ENCODE measurements at regions not wholly inside any gene's neighbourhood (a gene's known extent, or its start where the extent isn't known, plus 50 kb on each side); places are given as distances from the start of the nearest gene placed in this dataset.
"Not testable (repeated sequence)": the region's sequence is repeated elsewhere in the genome, so short reads cannot be mapped to it uniquely, and the experiment has no call there.

- DNase-seq; H3K9me3 Mint-ChIP-seq; H3K36me3 Mint-ChIP-seq (ENCODE audit: insufficient read depth in 2 of 2); H3K4me3 Mint-ChIP-seq; H3K27ac Mint-ChIP-seq; ATAC-seq (replicated peaks in 1 of 2); H3K4me1 Mint-ChIP-seq (ENCODE audit: low read depth); H3K27me3 Mint-ChIP-seq (ENCODE audit: low read depth): not testable (repeated sequence)
Observed at GRCh38 chr5:122696735-122697134, 78.1 kb upstream of the SNX2 start.

- Mint-ChIP-seq H3K27ac (no peak overlapping the region), H3K4me3 (no peak overlapping the region)
- no peak for ATAC-seq (replicated peaks in 1 of 2)
Observed at GRCh38 chr5:122697191-122697590, 77.7 kb upstream of the SNX2 start.

GRCh38 chr5:122699201-122699600 is 75.7 kb upstream of the SNX2 start:
- H3K27ac Mint-ChIP-seq: no peak overlapping the region
- H3K4me3 Mint-ChIP-seq: no peak overlapping the region
- ATAC-seq (replicated peaks in 1 of 2) (no peak), DNase-seq (no peak)
- peaks cover 10% of the 10 kb centered on the region for H3K27me3 Mint-ChIP-seq (ENCODE audit: low read depth)
- no peaks in the 10 kb centered on the region for H3K9me3 Mint-ChIP-seq
- peaks cover 15% of the 10 kb centered on the region for H3K4me1 Mint-ChIP-seq (ENCODE audit: low read depth)
- H3K36me3 Mint-ChIP-seq (ENCODE audit: insufficient read depth in 2 of 2): no peaks in the 10 kb centered on the region

More at GRCh38 chr5:122697191-122697590, 77.7 kb upstream of the SNX2 start:
- Mint-ChIP-seq H3K36me3 (ENCODE audit: insufficient read depth in 2 of 2) (no peaks in the 10 kb centered on the region), H3K4me1 (ENCODE audit: low read depth) (peaks cover 5% of the 10 kb centered on the region), H3K27me3 (ENCODE audit: low read depth) (no peaks in the 10 kb centered on the region), H3K9me3 (no peaks in the 10 kb centered on the region)
- DNase-seq: no peak

- H3K9me3 Mint-ChIP-seq: no peaks in the 10 kb centered on the region
- H3K4me3 Mint-ChIP-seq: no peak overlapping the region
- peak; percentile 92 to 97 for ATAC-seq (replicated peaks in 1 of 2)
- peaks cover 10% of the 10 kb centered on the region for H3K27me3 Mint-ChIP-seq (ENCODE audit: low read depth)
- H3K4me1 Mint-ChIP-seq (ENCODE audit: low read depth): peaks cover 15% of the 10 kb centered on the region
- no peak overlapping the region for H3K27ac Mint-ChIP-seq
- DNase-seq: peak; percentile 33 to 53
- H3K36me3 Mint-ChIP-seq (ENCODE audit: insufficient read depth in 2 of 2): no peaks in the 10 kb centered on the region
Observed at GRCh38 chr5:122701640-122702523, 73.0 kb upstream of the SNX2 start.

- DNase-seq: peak in 1 of 2 donors; percentile 6
- Mint-ChIP-seq H3K36me3 (ENCODE audit: insufficient read depth in 2 of 2) (no peaks in the 10 kb centered on the region), H3K4me1 (ENCODE audit: low read depth) (peaks cover 15% of the 10 kb centered on the region), H3K4me3 (no peak overlapping the region), H3K27ac (peak overlapping the region; percentile 66), H3K9me3 (no peaks in the 10 kb centered on the region), H3K27me3 (ENCODE audit: low read depth) (peaks cover 10% of the 10 kb centered on the region)
- ATAC-seq (replicated peaks in 1 of 2): peak; percentile 42 to 59
Observed at GRCh38 chr5:122702524-122702875, 72.4 kb upstream of the SNX2 start.

GRCh38 chr5:122703203-122703602 is 71.7 kb upstream of the SNX2 start:
- Mint-ChIP-seq H3K4me3 (no peak overlapping the region), H3K27ac (peak overlapping the region; percentile 66), H3K36me3 (ENCODE audit: insufficient read depth in 2 of 2) (no peaks in the 10 kb centered on the region), H3K27me3 (ENCODE audit: low read depth) (peaks cover 10% of the 10 kb centered on the region), H3K4me1 (ENCODE audit: low read depth) (peaks cover 15% of the 10 kb centered on the region), H3K9me3 (no peaks in the 10 kb centered on the region)
- ATAC-seq (replicated peaks in 1 of 2) (no peak), DNase-seq (peak in 1 of 2 donors; percentile 15)

GRCh38 chr5:122704247-122705036 is 70.4 kb upstream of the SNX2 start:
- Mint-ChIP-seq H3K27ac (no peak overlapping the region), H3K4me1 (ENCODE audit: low read depth) (peaks cover 15% of the 10 kb centered on the region), H3K36me3 (ENCODE audit: insufficient read depth in 2 of 2) (no peaks in the 10 kb centered on the region), H3K27me3 (ENCODE audit: low read depth) (peaks cover 10% of the 10 kb centered on the region), H3K4me3 (no peak overlapping the region), H3K9me3 (no peaks in the 10 kb centered on the region)
- no peak for ATAC-seq (replicated peaks in 1 of 2)
- no peak for DNase-seq

GRCh38 chr5:122705851-122706250 is 69.0 kb upstream of the SNX2 start:
- no peak overlapping the region for H3K4me3 Mint-ChIP-seq
- H3K36me3 Mint-ChIP-seq (ENCODE audit: insufficient read depth in 2 of 2): no peaks in the 10 kb centered on the region
- H3K27ac Mint-ChIP-seq: no peak overlapping the region

GRCh38 chr5:122707796-122708195 is 67.1 kb upstream of the SNX2 start:
- Mint-ChIP-seq H3K4me1 (ENCODE audit: low read depth) (peaks cover 6% of the 10 kb centered on the region), H3K27ac (no peak overlapping the region), H3K4me3 (no peak overlapping the region), H3K27me3 (ENCODE audit: low read depth) (peaks cover 6% of the 10 kb centered on the region), H3K36me3 (ENCODE audit: insufficient read depth in 2 of 2) (no peaks in the 10 kb centered on the region), H3K9me3 (no peaks in the 10 kb centered on the region)
- ATAC-seq (replicated peaks in 1 of 2): no peak
- DNase-seq: no peak

More at GRCh38 chr5:122705851-122706250, 69.0 kb upstream of the SNX2 start:
- Mint-ChIP-seq H3K4me1 (ENCODE audit: low read depth) (peaks cover 15% of the 10 kb centered on the region), H3K9me3 (no peaks in the 10 kb centered on the region), H3K27me3 (ENCODE audit: low read depth) (peaks cover 10% of the 10 kb centered on the region)
- DNase-seq (no peak), ATAC-seq (replicated peaks in 1 of 2) (no peak)

- H3K27me3 Mint-ChIP-seq (ENCODE audit: low read depth): peaks cover 6% of the 10 kb centered on the region
- no peaks in the 10 kb centered on the region for H3K36me3 Mint-ChIP-seq (ENCODE audit: insufficient read depth in 2 of 2)
- DNase-seq (no peak), ATAC-seq (replicated peaks in 1 of 2) (no peak)
- H3K27ac Mint-ChIP-seq: no peak overlapping the region
- no peaks in the 10 kb centered on the region for H3K9me3 Mint-ChIP-seq
- no peak overlapping the region for H3K4me3 Mint-ChIP-seq
- no peaks in the 10 kb centered on the region for H3K4me1 Mint-ChIP-seq (ENCODE audit: low read depth)
Observed at GRCh38 chr5:122713041-122713440, 61.8 kb upstream of the SNX2 start.

- Mint-ChIP-seq H3K36me3 (ENCODE audit: insufficient read depth in 2 of 2) (no peaks in the 10 kb centered on the region), H3K27ac (no peak overlapping the region), H3K4me3 (no peak overlapping the region), H3K27me3 (ENCODE audit: low read depth) (peaks cover 10% of the 10 kb centered on the region), H3K4me1 (ENCODE audit: low read depth) (no peaks in the 10 kb centered on the region), H3K9me3 (peaks cover 0 to 2% of the 10 kb centered on the region in 2 donors)
- DNase-seq (no peak), ATAC-seq (replicated peaks in 1 of 2) (no peak)
Observed at GRCh38 chr5:122715095-122715494, 59.8 kb upstream of the SNX2 start.

- DNase-seq (no peak), ATAC-seq (replicated peaks in 1 of 2) (no peak)
- Mint-ChIP-seq H3K4me3 (no peak overlapping the region), H3K27ac (no peak overlapping the region), H3K9me3 (peaks cover 0 to 2% of the 10 kb centered on the region in 2 donors), H3K27me3 (ENCODE audit: low read depth) (peaks cover 38% of the 10 kb centered on the region), H3K36me3 (ENCODE audit: insufficient read depth in 2 of 2) (no peaks in the 10 kb centered on the region), H3K4me1 (ENCODE audit: low read depth) (peaks cover 5% of the 10 kb centered on the region)
Observed at GRCh38 chr5:122718611-122719010, 56.3 kb upstream of the SNX2 start.

- Mint-ChIP-seq H3K36me3 (ENCODE audit: insufficient read depth in 2 of 2) (no peaks in the 10 kb centered on the region), H3K27me3 (ENCODE audit: low read depth) (peaks cover 38% of the 10 kb centered on the region), H3K4me1 (ENCODE audit: low read depth) (peaks cover 10% of the 10 kb centered on the region)
Observed at GRCh38 chr5:122719991-122720746, 54.7 kb upstream of the SNX2 start.

More at GRCh38 chr5:122719991-122720746, 54.7 kb upstream of the SNX2 start:
- peaks cover 0 to 2% of the 10 kb centered on the region in 2 donors for H3K9me3 Mint-ChIP-seq
- DNase-seq (no peak), ATAC-seq (replicated peaks in 1 of 2) (no peak)
- no peak overlapping the region for H3K4me3 Mint-ChIP-seq
- H3K27ac Mint-ChIP-seq: no peak overlapping the region

Measured in activated T-cell treated with anti-CD3 and anti-CD28 coated beads, Interleukin-2, amount 50 U/mL, for 72 hours (primary cell).